Stimulated activated CD4-positive, alpha-beta T cell treated with anti-CD3 and anti-CD28 coated beads, TNF-alpha, amount 100 ng/mL, for 4 hours (primary cell): ENCODE measurements at regions not wholly inside any gene's neighbourhood (a gene's known extent, or its start where the extent isn't known, plus 50 kb on each side); places are given as distances from the start of the nearest gene placed in this dataset.

ENCODE experiments used
- DNase-seq, 3 experiments: peaks; one replicate each; pipeline ENCODE4 v3.0.0-alpha.2; 2020; ENCODE audit warnings: low read depth in 3 of 3

- no peak for DNase-seq
These were observed 188.2 kb downstream of the PLPP3 start for GRCh38 chr1:56390934-56391731.

- no peak for DNase-seq
These were observed 189.0 kb downstream of the PLPP3 start for GRCh38 chr1:56390232-56390867.

GRCh38 chr1:56389813-56390212, 189.6 kb downstream of the PLPP3 start:
- no peak for DNase-seq

GRCh38 chr1:56387071-56387740, 192.2 kb downstream of the PLPP3 start:
- DNase-seq: no peak

- no peak for DNase-seq
These were observed 194.0 kb downstream of the PLPP3 start for GRCh38 chr1:56385314-56385713.

- DNase-seq: no peak
These were observed 196.4 kb downstream of the PLPP3 start for GRCh38 chr1:56382929-56383328.

GRCh38 chr1:56380531-56380930, 198.8 kb downstream of the PLPP3 start:
- no peak for DNase-seq

GRCh38 chr1:56378341-56379070, 200.9 kb downstream of the PLPP3 start:
- DNase-seq: no peak

GRCh38 chr1:56377431-56377830, 201.9 kb downstream of the PLPP3 start:
- no peak for DNase-seq

GRCh38 chr1:56376188-56376984, 203.0 kb downstream of the PLPP3 start:
- DNase-seq: no peak

GRCh38 chr1:56375326-56375804, 204.0 kb downstream of the PLPP3 start:
- DNase-seq: no peak

- no peak for DNase-seq
These were observed 205.1 kb downstream of the PLPP3 start for GRCh38 chr1:56374026-56374974.

GRCh38 chr1:56370513-56370912, 208.8 kb downstream of the PLPP3 start:
- no peak for DNase-seq

- no peak for DNase-seq
These were observed 216.2 kb downstream of the PLPP3 start for GRCh38 chr1:56363007-56363770.

GRCh38 chr1:56360021-56360420, 219.3 kb downstream of the PLPP3 start:
- no peak for DNase-seq

- DNase-seq: no peak
These were observed 220.3 kb downstream of the PLPP3 start for GRCh38 chr1:56359056-56359455.

- no peak for DNase-seq
These were observed 221.3 kb downstream of the PLPP3 start for GRCh38 chr1:56357927-56358690.

- DNase-seq: no peak
These were observed 222.9 kb downstream of the PLPP3 start for GRCh38 chr1:56356376-56356990.
